IMR-90 (cell line): ENCODE measurements at regions not wholly inside any gene's neighbourhood (a gene's known extent, or its start where the extent isn't known, plus 50 kb on each side); places are given as distances from the start of the nearest gene placed in this dataset.

Experiments used
- CTCF ChIP-seq: conservative IDR thresholded peaks from 2 replicates; pipeline ENCODE4 v1.5.1; 2012; ENCODE audit warnings: mild to moderate bottlenecking, low read depth, low read length, improper control_type of control experiment
- POLR2A ChIP-seq: IDR thresholded peaks from 2 replicates; pipeline ENCODE4 v1.6.1; 2012; ENCODE audit warnings: mild to moderate bottlenecking, low read depth, low read length

DNA sequence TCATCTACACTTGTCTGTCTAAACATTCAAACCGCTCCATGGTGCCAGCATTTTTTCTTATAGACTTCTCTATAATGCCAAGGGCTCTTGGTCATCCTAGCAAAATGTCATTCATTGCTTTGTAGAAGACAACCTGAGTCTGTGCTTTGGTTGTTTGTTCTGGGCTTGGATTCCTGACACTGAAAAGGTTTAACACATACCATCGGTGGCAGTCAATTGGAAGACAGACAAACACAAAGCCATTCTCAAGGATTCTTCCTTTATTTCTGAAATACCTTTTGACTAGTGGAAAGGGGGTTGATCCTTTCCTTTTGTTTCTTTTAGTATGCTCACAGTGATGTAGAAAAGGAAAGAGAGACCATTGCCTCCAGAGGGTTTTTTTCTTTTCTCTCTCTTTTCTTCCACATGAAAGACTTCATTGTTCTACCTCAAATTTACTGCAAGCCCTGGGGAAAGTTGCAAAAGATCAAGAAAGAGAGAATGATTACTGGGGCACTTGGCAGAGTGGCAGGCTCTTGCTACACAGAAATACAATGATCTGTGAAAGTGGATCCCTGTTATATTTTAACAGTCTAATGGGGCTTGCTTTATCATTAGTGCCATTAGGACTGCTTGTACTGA lies 66.4 kb upstream of the TMC1 start:
- TF ChIP-seq CTCF (no peak), POLR2A (no peak)
